Astrocyte (in vitro differentiated cells and primary cell): ENCODE measurements at regions not wholly inside any gene's neighbourhood (a gene's known extent, or its start where the extent isn't known, plus 50 kb on each side); places are given as distances from the start of the nearest gene placed in this dataset.
A peak's percentile ranks its signal among the peaks of the same experiment; 100 is the strongest.

ENCODE experiments used
- DNase-seq: peaks from one replicate; pipeline ENCODE4 v3.0.0-alpha.2; 2010; ENCODE audit warnings: low read depth
- FAIRE-seq: peaks from 2 replicates; lab custom pipeline; 2011; peaks lifted over from hg19 to GRCh38; lab: Jason Lieb, UNC
- H2AFZ ChIP-seq: 2 replicates; pipeline ENCODE4 v1.6.0; 2012; ENCODE audit warnings: low read depth, low read length, inconsistent platforms
- H3K27ac ChIP-seq: 2 replicates; pipeline ENCODE4 v1.5.1; 2011; ENCODE audit warnings: low read depth, low read length, inconsistent platforms
- H3K27me3 ChIP-seq: 2 replicates; pipeline ENCODE4 v1.6.0; 2011; ENCODE audit warnings: low read length, inconsistent platforms; ENCODE audit not compliant: insufficient read depth
- H3K36me3 ChIP-seq: 2 replicates; pipeline ENCODE4 v1.5.1; 2011; ENCODE audit warnings: low read length, inconsistent platforms; ENCODE audit not compliant: insufficient read depth
- H3K4me1 ChIP-seq: 2 replicates; pipeline ENCODE4 v1.5.1; 2011; ENCODE audit warnings: low read length, inconsistent platforms; ENCODE audit not compliant: insufficient read depth
- H3K4me2 ChIP-seq: 2 replicates; pipeline ENCODE4 v1.6.0; 2012; ENCODE audit warnings: low read length, inconsistent platforms
- H3K4me3 ChIP-seq: 2 replicates; pipeline ENCODE4 v1.5.1; 2011; ENCODE audit warnings: low read depth, mild to moderate bottlenecking, low read length, inconsistent platforms; ENCODE audit not compliant: insufficient read depth
- H3K79me2 ChIP-seq: 2 replicates; pipeline ENCODE4 v1.6.0; 2012; ENCODE audit warnings: mild to moderate bottlenecking, low read length, inconsistent platforms; ENCODE audit not compliant: insufficient read depth
- H3K9ac ChIP-seq: 2 replicates; pipeline ENCODE4 v1.6.0; 2012; ENCODE audit warnings: mild to moderate bottlenecking, low read length, inconsistent platforms
- H3K9me3 ChIP-seq: 2 replicates; pipeline ENCODE4 v1.5.1; 2012; ENCODE audit warnings: low read depth, mild to moderate bottlenecking, low read length, inconsistent platforms; ENCODE audit not compliant: insufficient read depth
- H4K20me1 ChIP-seq: 2 replicates; pipeline ENCODE4 v1.6.0; 2012; ENCODE audit warnings: low read length, inconsistent platforms; ENCODE audit not compliant: insufficient read depth
- H3K27ac Mint-ChIP-seq: one replicate; pipeline ENCODE4 v1.8.0; 2021; ENCODE audit warnings: mild to moderate bottlenecking, mixed read lengths; ENCODE audit not compliant: unreplicated experiment
- H3K27me3 Mint-ChIP-seq: one replicate; pipeline ENCODE4 v1.8.0; 2021; ENCODE audit warnings: low read depth, mixed read lengths; ENCODE audit not compliant: unreplicated experiment
- H3K36me3 Mint-ChIP-seq: one replicate; pipeline ENCODE4 v1.8.0; 2021; ENCODE audit warnings: low read depth, mixed read lengths; ENCODE audit not compliant: unreplicated experiment
- H3K4me1 Mint-ChIP-seq: one replicate; pipeline ENCODE4 v1.8.0; 2021; ENCODE audit warnings: low read depth, mixed read lengths; ENCODE audit not compliant: unreplicated experiment
- H3K4me3 Mint-ChIP-seq: one replicate; pipeline ENCODE4 v1.8.0; 2021; ENCODE audit warnings: mild to moderate bottlenecking, moderate library complexity, mixed read lengths; ENCODE audit not compliant: unreplicated experiment
- H3K9me3 Mint-ChIP-seq: one replicate; pipeline ENCODE4 v1.8.0; 2021; ENCODE audit warnings: mild to moderate bottlenecking, mixed read lengths; ENCODE audit not compliant: unreplicated experiment
- EZH2 ChIP-seq: IDR thresholded peaks from 2 replicates; pipeline ENCODE4 v1.6.1; 2012; ENCODE audit warnings: mild to moderate bottlenecking, low read length, inconsistent platforms; ENCODE audit not compliant: insufficient read depth
- TF ChIP-seq, protein P1 (sequence below): IDR thresholded peaks from 2 replicates; pipeline ENCODE4 v1.5.1; 2011; ENCODE audit warnings: low read depth, mild to moderate bottlenecking, inconsistent platforms, low read length, moderate library complexity; ENCODE audit not compliant: insufficient read depth

DNA sequence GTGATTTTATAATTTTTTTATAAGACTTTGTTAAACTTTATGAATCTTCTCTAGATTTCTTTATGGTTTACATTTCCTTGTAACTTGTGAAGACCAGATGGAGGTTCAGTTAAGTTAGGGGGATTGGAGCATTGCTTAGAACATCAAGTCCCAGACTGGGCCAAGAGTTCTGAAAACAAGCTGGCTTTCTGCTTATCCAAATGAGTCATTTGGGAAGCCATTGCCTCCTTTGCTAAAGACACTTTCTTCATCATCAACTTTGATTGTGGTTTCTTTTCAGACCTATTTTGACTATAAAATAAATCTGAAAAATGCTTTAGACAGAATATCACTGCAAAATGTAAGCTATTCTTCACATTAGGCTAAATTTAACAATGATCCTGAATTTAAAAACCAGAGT, 446.8 kb downstream of the USP25 start:
- Histone ChIP-seq H3K27me3 (no peaks in the 10 kb centered on the region), H3K4me3 (no peak overlapping the region), H3K27ac (no peak overlapping the region), H4K20me1 (no peaks in the 10 kb centered on the region), H3K36me3 (no peaks in the 10 kb centered on the region), H3K4me2 (no peak overlapping the region), H3K4me1 (peaks cover 11% of the 10 kb centered on the region), H3K79me2 (no peaks in the 10 kb centered on the region), H3K9ac (no peak overlapping the region), H3K9me3 (no peaks in the 10 kb centered on the region), H2AFZ (no peak overlapping the region)
- H3K4me1 Mint-ChIP-seq: no peaks in the 10 kb centered on the region
- H3K4me3 Mint-ChIP-seq: no peak overlapping the region
- FAIRE-seq: no peak
- no peak for TF ChIP-seq EZH2
- TF ChIP-seq, protein P1, sequence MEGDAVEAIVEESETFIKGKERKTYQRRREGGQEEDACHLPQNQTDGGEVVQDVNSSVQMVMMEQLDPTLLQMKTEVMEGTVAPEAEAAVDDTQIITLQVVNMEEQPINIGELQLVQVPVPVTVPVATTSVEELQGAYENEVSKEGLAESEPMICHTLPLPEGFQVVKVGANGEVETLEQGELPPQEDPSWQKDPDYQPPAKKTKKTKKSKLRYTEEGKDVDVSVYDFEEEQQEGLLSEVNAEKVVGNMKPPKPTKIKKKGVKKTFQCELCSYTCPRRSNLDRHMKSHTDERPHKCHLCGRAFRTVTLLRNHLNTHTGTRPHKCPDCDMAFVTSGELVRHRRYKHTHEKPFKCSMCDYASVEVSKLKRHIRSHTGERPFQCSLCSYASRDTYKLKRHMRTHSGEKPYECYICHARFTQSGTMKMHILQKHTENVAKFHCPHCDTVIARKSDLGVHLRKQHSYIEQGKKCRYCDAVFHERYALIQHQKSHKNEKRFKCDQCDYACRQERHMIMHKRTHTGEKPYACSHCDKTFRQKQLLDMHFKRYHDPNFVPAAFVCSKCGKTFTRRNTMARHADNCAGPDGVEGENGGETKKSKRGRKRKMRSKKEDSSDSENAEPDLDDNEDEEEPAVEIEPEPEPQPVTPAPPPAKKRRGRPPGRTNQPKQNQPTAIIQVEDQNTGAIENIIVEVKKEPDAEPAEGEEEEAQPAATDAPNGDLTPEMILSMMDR: no peak
- H3K27ac Mint-ChIP-seq: no peak overlapping the region
- peak; percentile 14 for DNase-seq
- H3K36me3 Mint-ChIP-seq: no peaks in the 10 kb centered on the region
- H3K27me3 Mint-ChIP-seq: no peaks in the 10 kb centered on the region
- H3K9me3 Mint-ChIP-seq: peaks cover 1% of the 10 kb centered on the region

DNA sequence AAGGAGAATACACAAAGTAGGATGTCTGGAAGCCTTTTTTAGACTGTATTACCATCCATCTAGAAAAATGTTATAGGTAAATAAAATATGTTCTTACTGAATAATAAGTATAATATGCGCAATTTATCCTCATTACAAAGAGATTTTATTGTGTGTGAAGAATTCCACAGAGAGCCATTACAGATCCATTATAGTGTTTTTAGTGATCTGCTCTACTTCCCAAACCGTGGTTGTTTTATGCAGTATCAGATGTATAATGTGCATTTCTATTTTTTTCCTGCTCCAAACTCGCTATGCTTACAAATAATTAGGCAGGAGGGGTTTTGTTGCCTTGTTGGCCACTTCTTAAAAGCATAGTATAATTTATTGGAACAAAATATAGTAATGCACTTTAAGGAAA, 447.8 kb downstream of the USP25 start:
- no peak overlapping the region for H3K4me3 ChIP-seq
- H3K79me2 ChIP-seq: no peaks in the 10 kb centered on the region
- H3K4me2 ChIP-seq: no peak overlapping the region
- FAIRE-seq: no peak
- H3K36me3 Mint-ChIP-seq: no peaks in the 10 kb centered on the region
- H3K4me1 Mint-ChIP-seq: no peaks in the 10 kb centered on the region
- H3K36me3 ChIP-seq: no peaks in the 10 kb centered on the region
- no peak overlapping the region for H3K27ac ChIP-seq
- no peak overlapping the region for H3K4me3 Mint-ChIP-seq
- TF ChIP-seq, protein P1: no peak
- TF ChIP-seq EZH2: no peak
- H4K20me1 ChIP-seq: no peaks in the 10 kb centered on the region
- H3K27me3 ChIP-seq: no peaks in the 10 kb centered on the region
- no peaks in the 10 kb centered on the region for H3K27me3 Mint-ChIP-seq
- H3K4me1 ChIP-seq: peaks cover 11% of the 10 kb centered on the region
- H3K9me3 Mint-ChIP-seq: no peaks in the 10 kb centered on the region
- no peak for DNase-seq
- no peak overlapping the region for H3K27ac Mint-ChIP-seq
- H2AFZ ChIP-seq: no peak overlapping the region
- no peaks in the 10 kb centered on the region for H3K9me3 ChIP-seq
- no peak overlapping the region for H3K9ac ChIP-seq

DNA sequence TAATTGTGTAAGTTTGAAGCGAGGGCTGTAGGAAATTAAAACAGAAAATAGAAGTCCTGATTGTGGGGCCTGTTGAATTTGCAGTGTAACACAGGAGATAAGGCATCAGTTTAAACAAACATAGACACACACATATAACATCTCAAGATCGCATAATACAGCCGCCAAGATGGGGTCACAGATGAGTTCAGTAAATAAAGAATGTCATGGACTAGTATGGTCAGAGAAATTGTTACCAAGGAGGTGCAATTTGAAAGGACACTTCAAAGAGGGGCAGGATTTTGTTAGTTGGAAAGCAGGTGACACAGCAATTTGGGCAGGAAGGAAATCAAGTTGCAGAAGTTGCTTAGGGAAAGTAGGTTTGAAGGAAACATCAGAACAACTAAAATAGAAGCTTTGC, 450.0 kb downstream of the USP25 start:
- H3K9me3 ChIP-seq: no peaks in the 10 kb centered on the region
- H3K4me2 ChIP-seq: peak overlapping the region; percentile 13
- H3K27ac ChIP-seq: no peak overlapping the region
- Mint-ChIP-seq H3K27ac (no peak overlapping the region), H3K4me1 (no peaks in the 10 kb centered on the region), H3K27me3 (no peaks in the 10 kb centered on the region), H3K4me3 (no peak overlapping the region), H3K9me3 (no peaks in the 10 kb centered on the region), H3K36me3 (no peaks in the 10 kb centered on the region)
- H3K79me2 ChIP-seq: no peaks in the 10 kb centered on the region
- no peak overlapping the region for H3K9ac ChIP-seq
- TF ChIP-seq, protein P1: no peak
- TF ChIP-seq EZH2: no peak
- no peaks in the 10 kb centered on the region for H3K36me3 ChIP-seq
- no peaks in the 10 kb centered on the region for H3K27me3 ChIP-seq
- H3K4me3 ChIP-seq: no peak overlapping the region
- peak; percentile 22 for DNase-seq
- H4K20me1 ChIP-seq: no peaks in the 10 kb centered on the region
- H2AFZ ChIP-seq: no peak overlapping the region
- peaks cover 11% of the 10 kb centered on the region for H3K4me1 ChIP-seq
- FAIRE-seq: no peak
